Tibial artery (tissue), 4 donors: ENCODE measurements at regions not wholly inside any gene's neighbourhood (a gene's known extent, or its start where the extent isn't known, plus 50 kb on each side); places are given as distances from the start of the nearest gene placed in this dataset.

ENCODE experiments used
- DNase-seq, 2 donors: peaks; one replicate each; pipeline ENCODE4 v3.0.0-alpha.2; 2019
- H3K27ac ChIP-seq, 2 donors: fragments of 200-600 bp; sonication (generic) in 1 of 2; 1 replicate in 1 of 2; 2 replicates in 1 of 2; pipeline ENCODE4 v1.5.1; 2018 to 2019; ENCODE audit warnings: mild to moderate bottlenecking in 1 of 2
- H3K27me3 ChIP-seq, 2 donors: fragments of 200-600 bp; sonication (generic) in 1 of 2; one replicate each; pipeline versions ENCODE4 v1.5.1 to v1.6.0; 2016 to 2019
- H3K36me3 ChIP-seq, 3 donors: fragments of 200-600 bp; sonication (generic) in 2 of 3; one replicate each; pipeline ENCODE4 v1.5.1; 2016 to 2019; ENCODE audit warnings: mild to moderate bottlenecking in 2 of 3
- H3K4me1 ChIP-seq, 4 donors: fragments of 200-600 bp; sonication (generic) in 2 of 4; 1 replicate in 3 of 4; 2 replicates in 1 of 4; pipeline ENCODE4 v1.5.1; 2016 to 2019
- H3K4me3 ChIP-seq, 2 donors: fragments of 200-600 bp; sonication (generic) in 1 of 2; 1 replicate in 1 of 2; 2 replicates in 1 of 2; pipeline ENCODE4 v1.5.1; 2018 to 2019; ENCODE audit warnings: mild to moderate bottlenecking in 2 of 2
- H3K9me3 ChIP-seq, 3 donors: fragments of 200-600 bp; sonication (generic) in 1 of 3; one replicate each; pipeline ENCODE4 v1.5.1; 2016 to 2019
- intact Hi-C: fragments of 100-400 bp; cut with DNase I; formaldehyde crosslinking; loops from one replicate; pipeline ENCODE4 v1.15.0; 2023; ENCODE audit warnings: low total_unique reads
- TF ChIP-seq, protein P1 (sequence below), 2 experiments: fragments of 200-600 bp in 1 of 2; fragments of 450-650 bp in 1 of 2; IDR thresholded peaks; one replicate each; pipeline ENCODE4 v1.5.1; 2017 to 2019; ENCODE audit warnings: antibody characterized with exemption in 2 of 2, mild to moderate bottlenecking in 1 of 2, moderate library complexity in 1 of 2

DNA sequence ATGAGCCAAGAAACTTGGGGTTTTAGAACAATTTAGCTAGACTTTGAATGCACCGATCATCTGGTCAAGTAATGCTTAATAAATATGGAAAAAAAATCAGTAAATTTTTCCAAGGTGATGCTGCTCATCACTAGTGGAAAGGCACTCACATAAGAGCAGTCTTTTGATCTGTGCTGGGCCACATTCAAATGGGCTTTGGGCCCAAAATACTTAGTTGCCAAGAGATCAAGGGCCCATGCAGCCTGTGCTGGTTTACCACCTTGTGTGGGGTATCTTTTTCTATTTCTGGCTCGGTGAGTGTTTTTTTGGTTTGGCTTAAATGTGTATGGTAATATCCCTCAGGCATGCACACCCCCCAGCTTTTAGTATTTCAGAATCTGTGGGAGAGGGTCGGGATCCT is 943.2 kb downstream of the TMTC2 start:
- Histone ChIP-seq H3K27me3 (no peaks in the 10 kb centered on the region), H3K27ac (no peak overlapping the region), H3K36me3 (no peaks in the 10 kb centered on the region), H3K4me3 (no peak overlapping the region), H3K4me1 (no peaks in the 10 kb centered on the region), H3K9me3 (no peaks in the 10 kb centered on the region)
- intact Hi-C loops: no loop called here
- no peak for DNase-seq
- TF ChIP-seq, protein P1, sequence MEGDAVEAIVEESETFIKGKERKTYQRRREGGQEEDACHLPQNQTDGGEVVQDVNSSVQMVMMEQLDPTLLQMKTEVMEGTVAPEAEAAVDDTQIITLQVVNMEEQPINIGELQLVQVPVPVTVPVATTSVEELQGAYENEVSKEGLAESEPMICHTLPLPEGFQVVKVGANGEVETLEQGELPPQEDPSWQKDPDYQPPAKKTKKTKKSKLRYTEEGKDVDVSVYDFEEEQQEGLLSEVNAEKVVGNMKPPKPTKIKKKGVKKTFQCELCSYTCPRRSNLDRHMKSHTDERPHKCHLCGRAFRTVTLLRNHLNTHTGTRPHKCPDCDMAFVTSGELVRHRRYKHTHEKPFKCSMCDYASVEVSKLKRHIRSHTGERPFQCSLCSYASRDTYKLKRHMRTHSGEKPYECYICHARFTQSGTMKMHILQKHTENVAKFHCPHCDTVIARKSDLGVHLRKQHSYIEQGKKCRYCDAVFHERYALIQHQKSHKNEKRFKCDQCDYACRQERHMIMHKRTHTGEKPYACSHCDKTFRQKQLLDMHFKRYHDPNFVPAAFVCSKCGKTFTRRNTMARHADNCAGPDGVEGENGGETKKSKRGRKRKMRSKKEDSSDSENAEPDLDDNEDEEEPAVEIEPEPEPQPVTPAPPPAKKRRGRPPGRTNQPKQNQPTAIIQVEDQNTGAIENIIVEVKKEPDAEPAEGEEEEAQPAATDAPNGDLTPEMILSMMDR (IDR thresholded peaks at IDR 0.05): no peak

GRCh38 chr12:83622205-83622604 is 935.5 kb downstream of the TMTC2 start:
- intact Hi-C loops: no loop called here
- Histone ChIP-seq H3K27ac (no peak overlapping the region), H3K27me3 (no peaks in the 10 kb centered on the region), H3K36me3 (no peaks in the 10 kb centered on the region), H3K4me1 (no peaks in the 10 kb centered on the region), H3K9me3 (no peaks in the 10 kb centered on the region), H3K4me3 (no peak overlapping the region)
- TF ChIP-seq, protein P1 (IDR thresholded peaks at IDR 0.05): no peak
- no peak for DNase-seq

DNA sequence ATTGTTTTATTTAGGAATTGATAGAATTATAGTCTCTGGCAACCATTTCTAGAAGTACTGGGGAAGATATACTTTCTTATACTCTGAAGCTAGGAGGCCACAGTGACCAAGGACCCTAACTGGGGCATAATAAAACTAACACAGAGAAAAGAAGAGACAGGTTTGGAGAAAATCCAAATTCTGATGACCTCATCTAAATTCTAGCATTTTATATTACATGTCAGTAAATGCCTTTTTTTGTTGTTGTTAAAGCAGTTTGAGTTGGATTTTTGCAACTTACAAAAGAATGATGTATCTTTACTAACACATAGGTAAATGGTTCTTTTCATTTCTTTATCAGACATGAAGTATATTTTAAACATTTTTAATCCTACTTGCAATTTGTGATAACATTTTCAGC is 933.3 kb downstream of the TMTC2 start:
- H3K4me3 ChIP-seq: no peak overlapping the region
- TF ChIP-seq, protein P1 (IDR thresholded peaks at IDR 0.05): no peak
- no peaks in the 10 kb centered on the region for H3K27me3 ChIP-seq
- no peaks in the 10 kb centered on the region for H3K4me1 ChIP-seq
- intact Hi-C loops: no loop called here
- H3K36me3 ChIP-seq: no peaks in the 10 kb centered on the region
- H3K9me3 ChIP-seq: no peaks in the 10 kb centered on the region
- no peak overlapping the region for H3K27ac ChIP-seq
- no peak for DNase-seq

- H3K4me1 ChIP-seq: no peaks in the 10 kb centered on the region
- intact Hi-C loops: no loop called here
- H3K27me3 ChIP-seq: no peaks in the 10 kb centered on the region
- no peaks in the 10 kb centered on the region for H3K36me3 ChIP-seq
- no peak overlapping the region for H3K4me3 ChIP-seq
- no peak for DNase-seq
- TF ChIP-seq, protein P1 (IDR thresholded peaks at IDR 0.05): no peak
- no peak overlapping the region for H3K27ac ChIP-seq
- no peaks in the 10 kb centered on the region for H3K9me3 ChIP-seq
Measured at GRCh38 chr12:83615152-83615551, 928.4 kb downstream of the TMTC2 start.

GRCh38 chr12:83613586-83614110 is 926.9 kb downstream of the TMTC2 start:
- no peaks in the 10 kb centered on the region for H3K36me3 ChIP-seq
- intact Hi-C loops: no loop called here
- no peaks in the 10 kb centered on the region for H3K4me1 ChIP-seq
- no peak for DNase-seq
- H3K27ac ChIP-seq: no peak overlapping the region
- H3K9me3 ChIP-seq: no peaks in the 10 kb centered on the region
- TF ChIP-seq, protein P1 (IDR thresholded peaks at IDR 0.05): no peak
- H3K4me3 ChIP-seq: no peak overlapping the region
- H3K27me3 ChIP-seq: no peaks in the 10 kb centered on the region

- Histone ChIP-seq H3K27me3 (no peaks in the 10 kb centered on the region), H3K27ac (no peak overlapping the region), H3K36me3 (no peaks in the 10 kb centered on the region), H3K4me3 (no peak overlapping the region), H3K9me3 (peaks cover 0 to 7% (median 0%) of the 10 kb centered on the region in 3 donors), H3K4me1 (no peaks in the 10 kb centered on the region)
- TF ChIP-seq, protein P1 (IDR thresholded peaks at IDR 0.05): no peak
- intact Hi-C loops: no loop called here
- DNase-seq: no peak
Measured at GRCh38 chr12:83603106-83603505, 916.4 kb downstream of the TMTC2 start.
